ENCODE measurements at regions not wholly inside any gene's neighbourhood (a gene's known extent, or its start where the extent isn't known, plus 50 kb on each side); places are given as distances from the start of the nearest gene placed in this dataset.

DNA sequence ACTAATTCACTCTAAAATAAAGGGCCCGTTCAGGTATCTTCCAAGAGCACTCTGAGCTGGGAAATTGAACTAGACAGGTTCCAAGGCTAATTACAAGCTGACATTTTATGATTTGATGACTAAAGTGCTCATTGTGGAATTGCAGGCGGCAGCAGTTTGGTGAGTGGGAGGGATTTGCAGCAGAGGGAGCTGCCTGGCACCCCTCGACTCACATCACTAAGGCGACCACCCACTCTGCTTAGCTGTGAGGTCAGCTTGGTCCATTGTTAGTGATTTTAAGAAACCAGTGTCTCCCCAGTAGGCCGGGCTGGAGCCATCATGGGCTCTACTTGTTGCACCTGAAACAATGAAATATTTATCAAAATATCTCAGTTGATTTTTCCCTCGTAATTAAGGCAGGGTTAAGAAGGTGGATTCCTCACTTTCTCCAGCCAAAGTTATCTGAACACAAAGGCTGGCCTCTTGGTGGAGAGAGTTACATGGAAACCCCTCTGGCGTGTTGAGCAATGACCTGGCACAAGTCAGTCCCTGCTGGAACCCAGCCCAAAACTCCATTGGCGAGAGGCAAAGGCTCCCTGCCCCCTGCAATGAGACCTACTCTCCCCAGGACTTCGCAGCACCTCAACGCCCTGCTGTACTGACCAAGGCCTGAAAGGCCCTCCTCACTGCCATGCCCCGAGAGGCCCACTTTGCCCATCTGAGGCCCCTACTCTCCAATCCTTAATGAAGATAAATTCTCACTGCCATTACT is 65.0 kb upstream of the ATP2B2 start:
- TF ChIP-seq, protein P1, sequence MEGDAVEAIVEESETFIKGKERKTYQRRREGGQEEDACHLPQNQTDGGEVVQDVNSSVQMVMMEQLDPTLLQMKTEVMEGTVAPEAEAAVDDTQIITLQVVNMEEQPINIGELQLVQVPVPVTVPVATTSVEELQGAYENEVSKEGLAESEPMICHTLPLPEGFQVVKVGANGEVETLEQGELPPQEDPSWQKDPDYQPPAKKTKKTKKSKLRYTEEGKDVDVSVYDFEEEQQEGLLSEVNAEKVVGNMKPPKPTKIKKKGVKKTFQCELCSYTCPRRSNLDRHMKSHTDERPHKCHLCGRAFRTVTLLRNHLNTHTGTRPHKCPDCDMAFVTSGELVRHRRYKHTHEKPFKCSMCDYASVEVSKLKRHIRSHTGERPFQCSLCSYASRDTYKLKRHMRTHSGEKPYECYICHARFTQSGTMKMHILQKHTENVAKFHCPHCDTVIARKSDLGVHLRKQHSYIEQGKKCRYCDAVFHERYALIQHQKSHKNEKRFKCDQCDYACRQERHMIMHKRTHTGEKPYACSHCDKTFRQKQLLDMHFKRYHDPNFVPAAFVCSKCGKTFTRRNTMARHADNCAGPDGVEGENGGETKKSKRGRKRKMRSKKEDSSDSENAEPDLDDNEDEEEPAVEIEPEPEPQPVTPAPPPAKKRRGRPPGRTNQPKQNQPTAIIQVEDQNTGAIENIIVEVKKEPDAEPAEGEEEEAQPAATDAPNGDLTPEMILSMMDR (conservative IDR thresholded peaks at IDR 0.05; ENCODE audit: low read length): no peak
- TF ChIP-seq EZH2phosphoT487 (IDR thresholded peaks at IDR 0.05; ENCODE audit: borderline replicate concordance, low read depth, low read length): no peak

All from OCI-LY7 (cell line).